D341Med (cell line): ENCODE measurements at regions not wholly inside any gene's neighbourhood (a gene's known extent, or its start where the extent isn't known, plus 50 kb on each side); places are given as distances from the start of the nearest gene placed in this dataset.

Source experiments
- DNase-seq: peaks from one replicate; pipeline ENCODE4 v3.0.0; 2012; ENCODE audit warnings: low spot score

GRCh38 chr4:117801756-117802155 lies 232.5 kb upstream of the NDST3 start:
- no peak for DNase-seq

GRCh38 chr4:117811731-117812130 lies 222.6 kb upstream of the NDST3 start:
- DNase-seq: no peak

GRCh38 chr4:117814277-117815246 lies 219.7 kb upstream of the NDST3 start:
- DNase-seq: no peak

- DNase-seq: no peak
Observed at GRCh38 chr4:117817301-117817700, 217.0 kb upstream of the NDST3 start.

- DNase-seq: no peak
Observed at GRCh38 chr4:117821834-117822233, 212.5 kb upstream of the NDST3 start.

- DNase-seq: no peak
Observed at GRCh38 chr4:117823388-117823787, 210.9 kb upstream of the NDST3 start.

- DNase-seq: no peak
Observed at GRCh38 chr4:117825600-117825999, 208.7 kb upstream of the NDST3 start.

- DNase-seq: no peak
Observed at GRCh38 chr4:117831060-117831683, 203.1 kb upstream of the NDST3 start.

- DNase-seq: no peak
Observed at GRCh38 chr4:117835566-117835965, 198.7 kb upstream of the NDST3 start.

- no peak for DNase-seq
Observed at GRCh38 chr4:117844594-117844993, 189.7 kb upstream of the NDST3 start.

GRCh38 chr4:117845270-117845669 lies 189.0 kb upstream of the NDST3 start:
- no peak for DNase-seq

GRCh38 chr4:117847849-117848248 lies 186.4 kb upstream of the NDST3 start:
- no peak for DNase-seq

- no peak for DNase-seq
Observed at GRCh38 chr4:117868201-117868600, 166.1 kb upstream of the NDST3 start.

GRCh38 chr4:117873779-117874178 lies 160.5 kb upstream of the NDST3 start:
- DNase-seq: no peak

GRCh38 chr4:117874216-117874615 lies 160.1 kb upstream of the NDST3 start:
- DNase-seq: no peak

- DNase-seq: no peak
Observed at GRCh38 chr4:117889978-117890377, 144.3 kb upstream of the NDST3 start.

- DNase-seq: no peak
Observed at GRCh38 chr4:117893207-117893606, 141.1 kb upstream of the NDST3 start.

GRCh38 chr4:117898496-117898895 lies 135.8 kb upstream of the NDST3 start:
- DNase-seq: no peak

GRCh38 chr4:117900832-117901231 lies 133.5 kb upstream of the NDST3 start:
- DNase-seq: no peak

GRCh38 chr4:117907646-117908045 lies 126.6 kb upstream of the NDST3 start:
- DNase-seq: no peak

GRCh38 chr4:117908306-117909207 lies 125.7 kb upstream of the NDST3 start:
- DNase-seq: no peak

- no peak for DNase-seq
Observed at GRCh38 chr4:117916728-117917127, 117.6 kb upstream of the NDST3 start.
